Suprapubic skin (tissue), 3 donors: ENCODE measurements at regions not wholly inside any gene's neighbourhood (a gene's known extent, or its start where the extent isn't known, plus 50 kb on each side); places are given as distances from the start of the nearest gene placed in this dataset.

Source experiments
- EP300 ChIP-seq: sonication (generic); formaldehyde crosslinking; IDR thresholded peaks from one replicate; pipeline ENCODE4 v1.6.1; 2017; ENCODE audit warnings: antibody characterized with exemption
- POLR2A ChIP-seq, 2 donors: fragments of 450-650 bp; IDR thresholded peaks; one replicate each; pipeline ENCODE4 v1.6.1; 2017; ENCODE audit warnings: antibody characterized with exemption in 2 of 2, mild to moderate bottlenecking in 2 of 2, moderate library complexity in 2 of 2
- TF ChIP-seq, protein P1 (sequence below), 2 donors: fragments of 200-600 bp in 1 of 2; fragments of 450-650 bp in 1 of 2; sonication (generic) in 1 of 2; IDR thresholded peaks; one replicate each; pipeline ENCODE4 v1.5.1; 2016 to 2019; ENCODE audit warnings: antibody characterized with exemption in 2 of 2, mild to moderate bottlenecking in 1 of 2, moderate library complexity in 1 of 2

DNA sequence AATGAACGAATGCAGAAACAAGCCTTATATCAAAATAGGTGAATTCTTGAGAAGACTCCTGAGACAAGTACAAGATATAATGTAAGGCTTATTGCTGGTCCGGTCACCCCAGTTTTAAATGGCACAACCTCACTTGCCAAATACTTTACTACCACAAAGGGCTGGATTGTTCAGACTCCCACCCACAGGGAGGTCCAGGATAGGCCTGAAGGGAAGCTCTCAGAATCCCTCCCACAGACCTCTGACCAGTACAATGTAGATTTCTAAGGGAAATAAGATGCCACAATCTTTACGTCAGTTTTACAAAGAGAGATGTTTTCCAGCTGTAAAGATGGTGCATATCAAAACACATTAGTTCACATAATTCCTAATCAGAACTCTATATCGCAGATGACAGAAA lies 577.7 kb upstream of the ADAMTS9 start:
- TF ChIP-seq, protein P1, sequence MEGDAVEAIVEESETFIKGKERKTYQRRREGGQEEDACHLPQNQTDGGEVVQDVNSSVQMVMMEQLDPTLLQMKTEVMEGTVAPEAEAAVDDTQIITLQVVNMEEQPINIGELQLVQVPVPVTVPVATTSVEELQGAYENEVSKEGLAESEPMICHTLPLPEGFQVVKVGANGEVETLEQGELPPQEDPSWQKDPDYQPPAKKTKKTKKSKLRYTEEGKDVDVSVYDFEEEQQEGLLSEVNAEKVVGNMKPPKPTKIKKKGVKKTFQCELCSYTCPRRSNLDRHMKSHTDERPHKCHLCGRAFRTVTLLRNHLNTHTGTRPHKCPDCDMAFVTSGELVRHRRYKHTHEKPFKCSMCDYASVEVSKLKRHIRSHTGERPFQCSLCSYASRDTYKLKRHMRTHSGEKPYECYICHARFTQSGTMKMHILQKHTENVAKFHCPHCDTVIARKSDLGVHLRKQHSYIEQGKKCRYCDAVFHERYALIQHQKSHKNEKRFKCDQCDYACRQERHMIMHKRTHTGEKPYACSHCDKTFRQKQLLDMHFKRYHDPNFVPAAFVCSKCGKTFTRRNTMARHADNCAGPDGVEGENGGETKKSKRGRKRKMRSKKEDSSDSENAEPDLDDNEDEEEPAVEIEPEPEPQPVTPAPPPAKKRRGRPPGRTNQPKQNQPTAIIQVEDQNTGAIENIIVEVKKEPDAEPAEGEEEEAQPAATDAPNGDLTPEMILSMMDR (IDR thresholded peaks at IDR 0.05) = no peak
- TF ChIP-seq EP300 (no peak), POLR2A (IDR thresholded peaks at IDR 0.05) (no peak)
